PC-3 (cell line): ENCODE measurements at regions not wholly inside any gene's neighbourhood (a gene's known extent, or its start where the extent isn't known, plus 50 kb on each side); places are given as distances from the start of the nearest gene placed in this dataset.

Source experiments
- ATAC-seq: fragments of 200-7000 bp; cut with Tn5 transposase; 2 replicates; pipeline ENCODE4 v1.9.1; 2020; ENCODE audit warnings: mild to moderate bottlenecking, moderate library complexity
- BruUV-seq: library from RNA; stranded (reverse); fragments of 400-500 nt; replicated peaks from 2 replicates; lab custom pipeline; 2021; lab: Mats Ljungman, UMichigan
- CTCF ChIA-PET: fragments of 300-600 bp; sonication (Branson Sonifier 250); formaldehyde crosslinking; loops from one replicate; lab custom pipeline; 2022; ENCODE audit warnings: antibody characterized with exemption; lab: Charles Lee
- POLR2A ChIA-PET: fragments of 300-600 bp; sonication (Branson Sonifier 250); formaldehyde crosslinking; loops from one replicate; lab custom pipeline; 2022; ENCODE audit warnings: antibody characterized with exemption; ENCODE audit not compliant: unreplicated experiment; lab: Charles Lee
- DNase-seq: peaks from one replicate; pipeline ENCODE4 v3.0.0-alpha.2; 2015
- H2AFZ ChIP-seq: fragments of 300-600 bp; sonication (generic); 2 replicates; pipeline ENCODE4 v1.6.0; 2016; ENCODE audit warnings: antibody characterized with exemption, low read length
- H3F3A ChIP-seq: fragments of 300-600 bp; sonication (generic); one replicate; pipeline ENCODE4 v1.6.0; 2017; ENCODE audit warnings: antibody characterized with exemption, low read length, control low read depth, mild to moderate bottlenecking; ENCODE audit not compliant: unreplicated experiment
- H3K27ac ChIP-seq: fragments of 300-600 bp; sonication (generic); 2 replicates; pipeline ENCODE4 v1.5.1; 2016; ENCODE audit warnings: mild to moderate bottlenecking, low read length
- H3K27me3 ChIP-seq: fragments of 300-600 bp; sonication (generic); 2 replicates; pipeline ENCODE4 v1.6.1; 2016; ENCODE audit warnings: low read length, mixed read lengths
- H3K36me3 ChIP-seq: fragments of 300-600 bp; sonication (generic); 2 replicates; pipeline ENCODE4 v1.6.1; 2016; ENCODE audit warnings: low read depth, mixed run types, low read length, mixed read lengths
- H3K4me1 ChIP-seq: fragments of 300-600 bp; sonication (generic); 2 replicates; pipeline ENCODE4 v1.5.1; 2016; ENCODE audit warnings: low read length; ENCODE audit not compliant: insufficient read depth
- H3K4me2 ChIP-seq: fragments of 300-600 bp; sonication (generic); 2 replicates; pipeline ENCODE4 v1.6.0; 2016; ENCODE audit warnings: low read length
- H3K4me3 ChIP-seq: fragments of 300-600 bp; sonication (generic); 2 replicates; pipeline ENCODE4 v1.5.1; 2016; ENCODE audit warnings: mild to moderate bottlenecking, low read length, mixed read lengths
- H3K79me2 ChIP-seq: fragments of 300-600 bp; sonication (generic); 2 replicates; pipeline ENCODE4 v1.6.1; 2017; ENCODE audit warnings: low read length, mixed read lengths
- H3K9ac ChIP-seq: fragments of 300-600 bp; sonication (generic); 2 replicates; pipeline ENCODE4 v1.6.0; 2016; ENCODE audit warnings: mild to moderate bottlenecking, low read length
- H3K9me2 ChIP-seq: fragments of 300-600 bp; sonication (generic); replicated peaks from 2 replicates; pipeline ENCODE4 v1.6.1; 2016; ENCODE audit warnings: mixed run types, low read length, mixed read lengths
- H3K9me3 ChIP-seq: fragments of 300-600 bp; sonication (generic); 2 replicates; pipeline ENCODE4 v1.6.1; 2016; ENCODE audit warnings: low read length, mixed read lengths
- H4K20me1 ChIP-seq: fragments of 300-600 bp; sonication (generic); 2 replicates; pipeline ENCODE4 v1.6.1; 2016; ENCODE audit warnings: low read length, mixed read lengths
- CTCF ChIP-seq: fragments of 300-600 bp; sonication (generic); conservative IDR thresholded peaks from 2 replicates; pipeline ENCODE4 v1.5.1; 2017; ENCODE audit warnings: antibody characterized with exemption, low read depth, mild to moderate bottlenecking, low read length
- EZH2 ChIP-seq: fragments of 300-600 bp; sonication (generic); IDR thresholded peaks from one replicate; pipeline ENCODE4 v1.6.1; 2017; ENCODE audit warnings: antibody characterized with exemption, mild to moderate bottlenecking, low read length; ENCODE audit not compliant: unreplicated experiment
- EZH2phosphoT487 ChIP-seq: fragments of 300-600 bp; sonication (generic); IDR thresholded peaks from 2 replicates; pipeline ENCODE4 v1.6.1; 2018; ENCODE audit warnings: mild to moderate bottlenecking, antibody characterized with exemption, low read length, borderline replicate concordance
- intact Hi-C: fragments of 100-400 bp; cut with micrococcal nuclease; formaldehyde crosslinking; loops from 2 replicates; pipeline ENCODE4 v1.9.0; 2023

GRCh38 chr11:42727879-42728278 lies 583.9 kb upstream of the API5 start:
- TF ChIP-seq CTCF (no peak), EZH2 (no peak), EZH2phosphoT487 (no peak)
- no peak for DNase-seq
- ATAC-seq: no peak

GRCh38 chr11:42762348-42762747 lies 549.4 kb upstream of the API5 start:
- H3K79me2 ChIP-seq: no peaks in the 10 kb centered on the region
- no peak overlapping the region for H3K27ac ChIP-seq
- no peaks in the 10 kb centered on the region for H3K27me3 ChIP-seq
- H3K9ac ChIP-seq: no peak overlapping the region
- POLR2A ChIA-PET: no interaction called here
- DNase-seq (no peak), ATAC-seq (no peak)
- H3K9me3 ChIP-seq: no peaks in the 10 kb centered on the region
- H3F3A ChIP-seq: no peaks in the 10 kb centered on the region
- no peaks in the 10 kb centered on the region for H3K36me3 ChIP-seq
- H3K4me2 ChIP-seq: no peak overlapping the region
- BruUV-seq: no TSS peak
- no peak overlapping the region for H2AFZ ChIP-seq
- CTCF ChIA-PET: no interaction called here
- intact Hi-C loops: no loop called here
- no peaks in the 10 kb centered on the region for H3K9me2 ChIP-seq
- no peak overlapping the region for H3K4me3 ChIP-seq
- TF ChIP-seq EZH2phosphoT487 (no peak), CTCF (no peak), EZH2 (no peak)
- H3K4me1 ChIP-seq: no peaks in the 10 kb centered on the region
- no peaks in the 10 kb centered on the region for H4K20me1 ChIP-seq

More at GRCh38 chr11:42727879-42728278, 583.9 kb upstream of the API5 start:
- ChIA-PET CTCF (no interaction called here), POLR2A (no interaction called here)
- Histone ChIP-seq H3K9me3 (no peaks in the 10 kb centered on the region), H3K36me3 (no peaks in the 10 kb centered on the region), H3K4me3 (no peak overlapping the region), H2AFZ (no peak overlapping the region), H3K4me1 (no peaks in the 10 kb centered on the region), H3K79me2 (no peaks in the 10 kb centered on the region), H3K4me2 (no peak overlapping the region), H3K9me2 (no peaks in the 10 kb centered on the region), H3F3A (no peaks in the 10 kb centered on the region), H4K20me1 (no peaks in the 10 kb centered on the region), H3K9ac (no peak overlapping the region), H3K27me3 (no peaks in the 10 kb centered on the region), H3K27ac (no peak overlapping the region)
- intact Hi-C loops: no loop called here
- BruUV-seq: no TSS peak

- intact Hi-C loops: no loop called here
- POLR2A ChIA-PET: no interaction called here
- H3K9me2 ChIP-seq: no peaks in the 10 kb centered on the region
- H3K4me1 ChIP-seq: no peaks in the 10 kb centered on the region
- DNase-seq: no peak
- no peak overlapping the region for H3K9ac ChIP-seq
- H3K79me2 ChIP-seq: no peaks in the 10 kb centered on the region
- no peak for TF ChIP-seq EZH2
- no peak for TF ChIP-seq EZH2phosphoT487
- TF ChIP-seq CTCF: no peak
- H3K4me2 ChIP-seq: no peak overlapping the region
- H3K27me3 ChIP-seq: no peaks in the 10 kb centered on the region
- H3K36me3 ChIP-seq: no peaks in the 10 kb centered on the region
- no peaks in the 10 kb centered on the region for H3K9me3 ChIP-seq
- H3K27ac ChIP-seq: no peak overlapping the region
- H3K4me3 ChIP-seq: no peak overlapping the region
- ATAC-seq: no peak
- no TSS peak for BruUV-seq
- no peaks in the 10 kb centered on the region for H4K20me1 ChIP-seq
- CTCF ChIA-PET: no interaction called here
- H2AFZ ChIP-seq: no peak overlapping the region
- no peaks in the 10 kb centered on the region for H3F3A ChIP-seq
Measured at GRCh38 chr11:42764936-42765335, 546.9 kb upstream of the API5 start.
